CD8-positive, alpha-beta memory T cell (primary cell): ENCODE measurements at regions not wholly inside any gene's neighbourhood (a gene's known extent, or its start where the extent isn't known, plus 50 kb on each side); places are given as distances from the start of the nearest gene placed in this dataset.
"Not testable (repeated sequence)": the region's sequence is repeated elsewhere in the genome, so short reads cannot be mapped to it uniquely, and the experiment has no call there.

Experiments used
- CTCF ChIA-PET: fragments of 350-600 bp; sonication (Branson Sonifier 250); formaldehyde crosslinking; loops from one replicate; lab custom pipeline; 2021; ENCODE audit warnings: antibody characterized with exemption; lab: Charles Lee
- POLR2A ChIA-PET: fragments of 350-600 bp; sonication (Branson Sonifier 250); formaldehyde crosslinking; loops from one replicate; lab custom pipeline; 2021; ENCODE audit warnings: antibody characterized with exemption; lab: Charles Lee
- DNase-seq, 5 donors: peaks; one replicate each; pipeline versions ENCODE4 v3.0.0 to v3.0.0-alpha.2; 2020 to 2022; ENCODE audit warnings: mixed read lengths in 1 of 5
- H3K27ac ChIP-seq: one replicate; pipeline ENCODE4 v1.7.0; 2013; ENCODE audit warnings: low read depth, mild to moderate bottlenecking, low read length, moderate library complexity
- H3K27me3 ChIP-seq: 2 replicates; pipeline ENCODE4 v1.7.0; 2013; ENCODE audit warnings: low read length, mild to moderate bottlenecking; ENCODE audit not compliant: insufficient read depth, poor library complexity, severe bottlenecking
- H3K36me3 ChIP-seq: 2 replicates; pipeline ENCODE4 v1.7.0; 2013; ENCODE audit warnings: mild to moderate bottlenecking, low read length, moderate library complexity; ENCODE audit not compliant: insufficient read depth
- H3K4me1 ChIP-seq: 2 replicates; pipeline ENCODE4 v1.7.0; 2013; ENCODE audit warnings: mild to moderate bottlenecking, low read length, moderate library complexity; ENCODE audit not compliant: insufficient read depth
- H3K4me3 ChIP-seq: 2 replicates; pipeline ENCODE4 v1.7.0; 2013; ENCODE audit warnings: mild to moderate bottlenecking, low read length
- H3K9me3 ChIP-seq: 2 replicates; pipeline ENCODE4 v1.7.0; 2013; ENCODE audit warnings: mild to moderate bottlenecking, low read length
- H3K27ac Mint-ChIP-seq, 8 donors: one replicate each; pipeline ENCODE4 v1.8.0; 2020 to 2021; ENCODE audit warnings: mixed read lengths in 8 of 8, mild to moderate bottlenecking in 6 of 8, inconsistent platforms in 3 of 8, moderate library complexity in 3 of 8
- H3K27me3 Mint-ChIP-seq, 2 donors: one replicate each; pipeline ENCODE4 v1.8.0; 2020 to 2021; ENCODE audit warnings: mixed read lengths in 2 of 2, mild to moderate bottlenecking in 1 of 2, moderate library complexity in 1 of 2
- H3K36me3 Mint-ChIP-seq, 3 donors: one replicate each; pipeline ENCODE4 v1.8.0; 2020 to 2021; ENCODE audit warnings: mixed read lengths in 3 of 3, inconsistent platforms in 1 of 3, mild to moderate bottlenecking in 1 of 3
- H3K4me1 Mint-ChIP-seq, 3 donors: one replicate each; pipeline ENCODE4 v1.8.0; 2020 to 2021; ENCODE audit warnings: mixed read lengths in 3 of 3, inconsistent platforms in 1 of 3, mild to moderate bottlenecking in 1 of 3
- H3K4me3 Mint-ChIP-seq, 7 donors: one replicate each; pipeline ENCODE4 v1.8.0; 2020 to 2021; ENCODE audit warnings: mixed read lengths in 7 of 7, mild to moderate bottlenecking in 6 of 7, moderate library complexity in 4 of 7, inconsistent platforms in 2 of 7
- H3K9me3 Mint-ChIP-seq, 5 donors: one replicate each; pipeline ENCODE4 v1.8.0; 2020 to 2022; ENCODE audit warnings: mixed read lengths in 5 of 5, mild to moderate bottlenecking in 3 of 5, moderate library complexity in 2 of 5, inconsistent platforms in 1 of 5

DNA sequence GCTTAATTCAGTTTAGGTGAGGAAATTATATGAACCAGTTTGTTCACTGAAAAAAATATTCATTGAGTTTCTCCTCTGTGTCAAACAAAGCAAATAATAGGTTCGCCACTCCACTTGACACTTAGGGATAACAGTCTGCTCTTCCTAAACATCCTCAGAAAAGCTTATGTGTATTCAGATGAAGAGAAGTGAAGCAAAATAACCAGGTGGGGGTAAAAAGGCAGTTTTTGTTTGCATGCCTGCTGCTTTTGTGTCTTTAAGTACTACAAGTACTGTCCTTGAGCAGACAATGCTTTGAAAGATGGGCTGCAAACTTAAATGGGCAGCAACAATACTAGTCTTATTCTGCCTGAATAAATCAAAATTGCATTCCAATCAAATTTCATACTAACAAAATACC lies 910.7 kb upstream of the MDGA2 start:
- no peak overlapping the region for H3K4me3 Mint-ChIP-seq

DNA sequence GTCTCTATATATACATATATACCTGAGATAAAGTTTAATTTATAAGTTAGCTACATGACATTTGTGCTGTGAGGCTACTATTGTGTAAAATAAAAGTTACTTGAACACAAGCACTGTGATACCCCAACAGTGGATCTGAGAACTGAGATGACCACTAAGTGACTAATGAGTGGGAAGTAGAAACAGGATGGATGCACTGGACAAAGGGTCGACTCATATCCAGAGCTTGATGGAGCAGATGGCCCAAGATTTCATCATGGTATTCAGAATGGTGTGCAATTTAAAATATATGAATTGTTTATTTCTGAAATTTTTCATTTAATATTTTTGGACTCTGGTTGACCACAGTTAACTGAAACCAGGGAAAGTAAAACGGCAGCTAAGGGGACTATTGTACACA lies 908.6 kb upstream of the MDGA2 start:
- H3K27me3 Mint-ChIP-seq: no peaks in the 10 kb centered on the region
- no peak overlapping the region for H3K27ac Mint-ChIP-seq
- Histone ChIP-seq H3K4me3 (no peak overlapping the region), H3K36me3 (no peaks in the 10 kb centered on the region), H3K27me3 (no peaks in the 10 kb centered on the region), H3K4me1 (no peaks in the 10 kb centered on the region), H3K9me3 (no peaks in the 10 kb centered on the region), H3K27ac (no peak overlapping the region)
- no peak overlapping the region for H3K4me3 Mint-ChIP-seq
- peaks cover 0 to 4% (median 0%) of the 10 kb centered on the region in 5 donors for H3K9me3 Mint-ChIP-seq
- H3K36me3 Mint-ChIP-seq: no peaks in the 10 kb centered on the region
- ChIA-PET CTCF (no interaction called here), POLR2A (no interaction called here)
- H3K4me1 Mint-ChIP-seq: no peaks in the 10 kb centered on the region
- DNase-seq: no peak

More for the DNA sequence above, 910.7 kb upstream of the MDGA2 start:
- H3K27me3 ChIP-seq: no peaks in the 10 kb centered on the region
- Mint-ChIP-seq H3K27me3 (no peaks in the 10 kb centered on the region), H3K4me1 (no peaks in the 10 kb centered on the region), H3K27ac (no peak overlapping the region), H3K9me3 (peaks cover 3 to 9% (median 6%) of the 10 kb centered on the region in 5 donors), H3K36me3 (no peaks in the 10 kb centered on the region)
- no peaks in the 10 kb centered on the region for H3K9me3 ChIP-seq
- no peak overlapping the region for H3K4me3 ChIP-seq
- H3K36me3 ChIP-seq: no peaks in the 10 kb centered on the region
- DNase-seq: no peak
- CTCF ChIA-PET: no interaction called here
- H3K27ac ChIP-seq: no peak overlapping the region
- POLR2A ChIA-PET: no interaction called here
- no peaks in the 10 kb centered on the region for H3K4me1 ChIP-seq

DNA sequence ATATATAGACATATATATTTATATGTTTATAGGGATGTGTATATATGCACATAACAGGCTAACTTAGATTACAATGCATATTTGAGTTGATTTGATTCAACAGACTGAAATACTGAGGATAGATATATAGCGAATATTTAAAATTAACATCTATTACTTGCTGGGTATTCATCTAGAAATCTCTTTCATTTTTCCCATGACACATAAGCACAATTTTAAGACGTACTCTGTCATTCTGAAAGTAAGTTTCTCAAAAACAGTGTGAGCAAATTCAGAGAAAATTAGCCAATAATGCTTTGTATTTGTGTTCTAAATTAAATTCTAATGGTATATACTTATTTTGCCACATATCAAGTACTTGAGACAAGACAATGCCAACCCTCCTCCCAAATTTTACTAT lies 907.5 kb upstream of the MDGA2 start:
- no peak overlapping the region for H3K4me3 Mint-ChIP-seq
- POLR2A ChIA-PET: no interaction called here

DNA sequence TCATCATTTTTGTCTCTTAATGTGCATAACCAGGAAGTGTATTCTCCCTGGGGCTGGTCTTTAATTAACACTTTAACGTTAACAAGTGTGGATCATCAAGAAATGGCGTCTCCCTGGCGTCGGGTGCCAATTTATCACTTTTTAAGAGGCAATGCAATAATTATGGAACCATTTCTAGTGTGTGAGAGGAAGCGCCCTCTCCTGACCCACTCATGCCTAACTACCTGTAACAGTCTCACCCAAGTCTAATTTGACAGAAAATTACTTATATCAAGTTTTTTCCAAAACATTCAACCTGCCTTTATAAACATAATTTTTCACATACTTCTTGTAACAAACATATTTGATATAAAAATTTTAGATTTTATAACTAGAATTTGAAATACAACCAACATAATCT lies 905.3 kb upstream of the MDGA2 start:
- no peak overlapping the region for H3K27ac Mint-ChIP-seq
- ChIA-PET CTCF (no interaction called here), POLR2A (no interaction called here)
- H3K4me1 ChIP-seq: no peaks in the 10 kb centered on the region
- no peak overlapping the region for H3K4me3 Mint-ChIP-seq
- H3K27ac ChIP-seq: no peak overlapping the region
- no peaks in the 10 kb centered on the region for H3K36me3 Mint-ChIP-seq
- no peaks in the 10 kb centered on the region for H3K27me3 Mint-ChIP-seq
- no peaks in the 10 kb centered on the region for H3K36me3 ChIP-seq
- H3K9me3 ChIP-seq: no peaks in the 10 kb centered on the region
- no peak for DNase-seq
- peaks cover 1 to 7% (median 4%) of the 10 kb centered on the region in 5 donors for H3K9me3 Mint-ChIP-seq
- H3K4me1 Mint-ChIP-seq: no peaks in the 10 kb centered on the region
- no peak overlapping the region for H3K4me3 ChIP-seq
- no peaks in the 10 kb centered on the region for H3K27me3 ChIP-seq

More for the DNA sequence above, 907.5 kb upstream of the MDGA2 start:
- H3K4me3 ChIP-seq: no peak overlapping the region
- no peaks in the 10 kb centered on the region for H3K36me3 Mint-ChIP-seq
- H3K9me3 Mint-ChIP-seq: peaks cover 0 to 6% (median 0%) of the 10 kb centered on the region in 5 donors
- CTCF ChIA-PET: no interaction called here
- no peak for DNase-seq
- no peaks in the 10 kb centered on the region for H3K9me3 ChIP-seq
- H3K27ac ChIP-seq: no peak overlapping the region
- no peaks in the 10 kb centered on the region for H3K4me1 Mint-ChIP-seq
- no peaks in the 10 kb centered on the region for H3K27me3 Mint-ChIP-seq
- H3K4me1 ChIP-seq: no peaks in the 10 kb centered on the region
- H3K27me3 ChIP-seq: no peaks in the 10 kb centered on the region
- H3K27ac Mint-ChIP-seq: no peak overlapping the region
- no peaks in the 10 kb centered on the region for H3K36me3 ChIP-seq

DNA sequence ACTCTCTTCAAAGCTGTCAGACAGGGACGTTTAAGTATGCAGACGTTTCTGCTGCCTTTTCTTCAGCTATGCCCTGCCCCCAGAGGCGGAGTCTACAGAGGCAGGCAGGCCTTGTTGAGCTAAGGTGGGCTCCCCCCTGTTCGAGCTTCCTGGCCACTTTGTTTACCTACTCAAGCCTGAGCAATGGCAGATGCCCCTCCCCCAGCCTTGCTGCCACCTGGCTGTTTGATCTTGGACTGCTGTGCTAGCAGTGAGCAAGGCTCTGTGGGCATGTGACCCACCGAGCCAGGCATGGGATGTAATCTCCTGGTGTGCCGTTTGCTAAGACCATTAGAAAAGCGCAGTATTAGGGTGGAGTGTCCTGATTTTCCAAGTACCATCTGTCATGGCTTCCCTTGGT lies 900.4 kb upstream of the MDGA2 start:
- Histone ChIP-seq H3K27ac (no peak overlapping the region), H3K27me3 (no peaks in the 10 kb centered on the region), H3K4me1 (no peaks in the 10 kb centered on the region), H3K4me3 (no peak overlapping the region), H3K9me3 (no peaks in the 10 kb centered on the region), H3K36me3 (no peaks in the 10 kb centered on the region)
- Mint-ChIP-seq H3K36me3 (no peaks in the 10 kb centered on the region), H3K27me3 (no peaks in the 10 kb centered on the region), H3K4me1 (no peaks in the 10 kb centered on the region), H3K9me3 (peaks cover 9 to 24% (median 13%) of the 10 kb centered on the region in 5 donors), H3K27ac (no peak overlapping the region), H3K4me3 (no peak overlapping the region)
- CTCF ChIA-PET: no interaction called here
- POLR2A ChIA-PET: no interaction called here
- no peak for DNase-seq

DNA sequence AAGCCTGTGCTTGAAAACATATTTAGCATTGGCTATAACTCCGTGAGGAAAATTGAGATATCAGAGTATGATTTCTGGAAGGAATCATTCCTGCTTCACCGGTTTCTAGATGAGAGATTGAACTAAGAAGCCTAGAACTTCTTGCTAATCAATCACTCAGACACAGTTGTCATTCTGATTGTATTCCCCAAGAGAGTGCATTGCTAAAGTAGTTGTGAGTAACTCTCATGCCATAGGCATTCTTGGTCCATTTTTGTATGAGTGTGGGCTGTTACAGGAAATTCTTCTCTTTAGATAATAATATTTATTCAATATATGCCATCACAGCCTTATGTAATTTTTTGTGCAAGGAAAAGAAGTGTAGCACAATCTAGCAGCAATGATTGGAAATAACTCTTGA lies 893.3 kb upstream of the MDGA2 start:
- H3K27me3 Mint-ChIP-seq: no peaks in the 10 kb centered on the region
- DNase-seq: no peak
- H3K4me1 Mint-ChIP-seq: no peaks in the 10 kb centered on the region
- ChIA-PET POLR2A (no interaction called here), CTCF (no interaction called here)
- peaks cover 5 to 22% (median 14%) of the 10 kb centered on the region in 5 donors for H3K9me3 Mint-ChIP-seq
- Histone ChIP-seq H3K27me3 (no peaks in the 10 kb centered on the region), H3K9me3 (no peaks in the 10 kb centered on the region), H3K4me1 (no peaks in the 10 kb centered on the region), H3K27ac (no peak overlapping the region), H3K4me3 (no peak overlapping the region), H3K36me3 (no peaks in the 10 kb centered on the region)
- no peak overlapping the region for H3K4me3 Mint-ChIP-seq
- no peaks in the 10 kb centered on the region for H3K36me3 Mint-ChIP-seq
- no peak overlapping the region for H3K27ac Mint-ChIP-seq

DNA sequence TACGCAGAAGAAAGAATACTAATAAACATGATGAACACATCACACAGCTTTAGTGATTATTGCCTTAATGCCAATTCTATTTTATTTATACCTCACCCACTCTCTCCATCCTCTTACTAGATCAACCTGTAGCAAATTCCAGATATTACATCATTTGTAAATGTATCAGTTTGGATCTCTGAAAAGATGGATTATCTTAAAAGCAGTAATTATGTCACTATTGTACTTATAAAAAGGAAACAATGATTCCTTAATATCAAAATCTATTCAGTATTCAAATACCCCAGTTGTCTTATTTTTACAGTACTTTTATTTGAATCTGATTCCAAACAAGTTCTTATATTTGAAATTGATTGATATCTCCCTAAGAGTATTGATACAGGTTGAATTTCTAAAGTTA lies 892.8 kb upstream of the MDGA2 start:
- ChIA-PET POLR2A (no interaction called here), CTCF (no interaction called here)
- no peaks in the 10 kb centered on the region for H3K36me3 Mint-ChIP-seq
- H3K4me1 Mint-ChIP-seq: no peaks in the 10 kb centered on the region
- no peak overlapping the region for H3K4me3 ChIP-seq
- H3K27me3 Mint-ChIP-seq: no peaks in the 10 kb centered on the region
- H3K36me3 ChIP-seq: no peaks in the 10 kb centered on the region
- H3K27ac Mint-ChIP-seq: no peak overlapping the region
- H3K9me3 ChIP-seq: no peaks in the 10 kb centered on the region
- H3K4me3 Mint-ChIP-seq: no peak overlapping the region
- no peaks in the 10 kb centered on the region for H3K4me1 ChIP-seq
- peaks cover 8 to 23% (median 17%) of the 10 kb centered on the region in 5 donors for H3K9me3 Mint-ChIP-seq
- DNase-seq: no peak
- no peaks in the 10 kb centered on the region for H3K27me3 ChIP-seq
- no peak overlapping the region for H3K27ac ChIP-seq

DNA sequence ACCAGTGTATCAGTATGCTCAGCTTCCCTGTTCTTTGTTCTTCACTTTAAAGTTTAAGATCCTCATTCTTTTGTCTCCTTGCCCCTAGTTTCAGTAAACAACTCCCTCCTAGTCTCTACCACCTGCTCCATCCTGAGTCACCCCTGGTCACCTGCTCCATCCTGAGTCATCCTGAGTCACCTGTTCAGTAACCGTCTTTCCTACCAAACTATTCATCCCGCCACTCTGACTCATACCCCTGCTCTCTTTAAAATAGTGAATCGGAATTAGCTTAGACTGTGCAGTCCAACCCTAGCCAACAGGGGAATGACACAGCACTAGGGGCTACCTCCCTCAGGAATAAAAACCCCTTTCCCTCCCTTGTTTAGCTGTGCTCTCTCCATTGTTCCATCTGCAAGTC lies 888.1 kb upstream of the MDGA2 start:
- POLR2A ChIA-PET: no interaction called here
- CTCF ChIA-PET: no interaction called here
- no peaks in the 10 kb centered on the region for H3K36me3 ChIP-seq

DNA sequence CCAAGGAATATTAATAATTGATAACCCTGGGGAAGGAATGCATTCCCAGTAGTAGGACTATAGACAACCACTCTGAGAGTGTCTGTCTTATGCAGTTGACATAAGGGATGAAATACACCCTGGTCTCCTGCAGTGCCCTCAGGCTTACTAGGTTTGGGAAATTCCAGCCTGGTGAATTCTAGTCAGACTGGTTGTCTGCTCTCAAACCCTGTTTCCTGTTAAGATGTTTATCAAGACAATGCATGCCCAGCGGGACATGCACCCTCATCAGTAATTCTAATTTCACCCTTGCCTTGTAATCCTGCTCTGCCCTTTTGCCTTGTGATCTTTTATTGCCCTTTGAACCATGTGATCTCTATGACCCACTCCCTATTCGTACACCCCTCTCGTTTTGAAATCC lies 886.0 kb upstream of the MDGA2 start:
- POLR2A ChIA-PET, H3K27me3 Mint-ChIP-seq, H3K4me1 Mint-ChIP-seq, CTCF ChIA-PET, H3K36me3 ChIP-seq, H3K9me3 ChIP-seq, H3K4me1 ChIP-seq, H3K4me3 Mint-ChIP-seq, DNase-seq, H3K4me3 ChIP-seq, H3K36me3 Mint-ChIP-seq, H3K27ac ChIP-seq, H3K27ac Mint-ChIP-seq, H3K27me3 ChIP-seq: not testable (repeated sequence)
- H3K9me3 Mint-ChIP-seq: peaks cover 5 to 31% (median 9%) of the 10 kb centered on the region in 5 donors

More for the DNA sequence above, 888.1 kb upstream of the MDGA2 start:
- no peaks in the 10 kb centered on the region for H3K27me3 Mint-ChIP-seq
- no peaks in the 10 kb centered on the region for H3K9me3 ChIP-seq
- no peaks in the 10 kb centered on the region for H3K27me3 ChIP-seq
- H3K4me1 ChIP-seq: no peaks in the 10 kb centered on the region
- H3K36me3 Mint-ChIP-seq: no peaks in the 10 kb centered on the region
- no peak overlapping the region for H3K27ac Mint-ChIP-seq
- no peak overlapping the region for H3K4me3 Mint-ChIP-seq
- H3K9me3 Mint-ChIP-seq: peaks cover 5 to 36% (median 9%) of the 10 kb centered on the region in 5 donors
- no peaks in the 10 kb centered on the region for H3K4me1 Mint-ChIP-seq
- no peak for DNase-seq
- H3K4me3 ChIP-seq: no peak overlapping the region
- no peak overlapping the region for H3K27ac ChIP-seq
